SK-N-SH treated with all-trans-retinoic acid at 6 μM for 48 hours (cell line): ENCODE measurements at regions not wholly inside any gene's neighbourhood (a gene's known extent, or its start where the extent isn't known, plus 50 kb on each side); places are given as distances from the start of the nearest gene placed in this dataset.

Experiments
- ATAC-seq: fragments of 200-7000 bp; cut with Tn5 transposase; 3 replicates; pipeline ENCODE4 v1.9.1; 2020; ENCODE audit warnings: mild to moderate bottlenecking, moderate library complexity
- ARNTL ChIP-seq: fragments of 450-650 bp; formaldehyde crosslinking; IDR thresholded peaks from 2 replicates; pipeline ENCODE4 v1.5.0; 2020; ENCODE audit warnings: low read depth, mild to moderate bottlenecking, moderate library complexity, borderline replicate concordance
- BACH2 ChIP-seq: fragments of 250-450 bp; sonication (Bioruptor Pico); IDR thresholded peaks from 2 replicates; pipeline ENCODE4 v1.9.0; 2021; ENCODE audit warnings: mild to moderate bottlenecking, borderline replicate concordance
- ESRRG ChIP-seq: fragments of 250-450 bp; sonication (Bioruptor Pico); IDR thresholded peaks from 2 replicates; pipeline ENCODE4 v1.6.1; 2021; ENCODE audit warnings: mild to moderate bottlenecking
- GLIS3 ChIP-seq: fragments of 250-450 bp; sonication (Bioruptor Pico); IDR thresholded peaks from 2 replicates; pipeline ENCODE4 v1.5.0; 2020; ENCODE audit warnings: mild to moderate bottlenecking, moderate library complexity
- ISL1 ChIP-seq: fragments of 250-450 bp; sonication (Bioruptor Pico); IDR thresholded peaks from 2 replicates; pipeline ENCODE4 v2.1.2; 2022; ENCODE audit warnings: mild to moderate bottlenecking, moderate library complexity
- OSR1 ChIP-seq: fragments of 250-450 bp; sonication (Bioruptor Pico); IDR thresholded peaks from 2 replicates; pipeline ENCODE4 v1.8.0; 2022; ENCODE audit warnings: moderate library complexity, mild to moderate bottlenecking, inconsistent platforms
- PPARA ChIP-seq: fragments of 250-450 bp; sonication (Bioruptor Pico); IDR thresholded peaks from 2 replicates; pipeline ENCODE4 v1.5.0; 2020; ENCODE audit warnings: mild to moderate bottlenecking, borderline replicate concordance
- RARB ChIP-seq: fragments of 250-450 bp; sonication (Bioruptor Pico); IDR thresholded peaks from 2 replicates; pipeline ENCODE4 v1.8.0; 2021; ENCODE audit warnings: mild to moderate bottlenecking, moderate library complexity
- SNAI2 ChIP-seq: fragments of 250-450 bp; sonication (Bioruptor Pico); IDR thresholded peaks from 2 replicates; pipeline ENCODE4 v1.5.0; 2020; ENCODE audit warnings: mild to moderate bottlenecking, moderate library complexity
- TCF4 ChIP-seq: fragments of 250-450 bp; sonication (Bioruptor Pico); IDR thresholded peaks from 2 replicates; pipeline ENCODE4 v1.8.0; 2021; ENCODE audit warnings: mild to moderate bottlenecking, moderate library complexity, borderline replicate concordance
- TOX ChIP-seq: fragments of 250-450 bp; sonication (Bioruptor Pico); IDR thresholded peaks from 2 replicates; pipeline ENCODE4 v1.8.0; 2021; ENCODE audit warnings: mild to moderate bottlenecking, moderate library complexity, borderline replicate concordance
- ZC3H10 ChIP-seq: fragments of 250-450 bp; sonication (Bioruptor Pico); IDR thresholded peaks from 2 replicates; pipeline ENCODE4 v1.5.1; 2021; ENCODE audit warnings: mild to moderate bottlenecking, moderate library complexity
- ZFP3 ChIP-seq: fragments of 250-450 bp; sonication (Bioruptor Pico); IDR thresholded peaks from 2 replicates; pipeline ENCODE4 v1.5.0; 2020; ENCODE audit warnings: mild to moderate bottlenecking, moderate library complexity
- ZFP30 ChIP-seq: fragments of 450-650 bp; formaldehyde crosslinking; IDR thresholded peaks from 2 replicates; pipeline ENCODE4 v1.5.0; 2022; ENCODE audit warnings: mild to moderate bottlenecking, moderate library complexity
- ZNF565 ChIP-seq: fragments of 450-650 bp; formaldehyde crosslinking; conservative IDR thresholded peaks from 2 replicates; pipeline ENCODE4 v1.5.0; 2020; ENCODE audit warnings: low read depth, mild to moderate bottlenecking, moderate library complexity
- ZNF70 ChIP-seq: fragments of 450-650 bp; formaldehyde crosslinking; IDR thresholded peaks from 2 replicates; pipeline ENCODE4 v1.5.0; 2020; ENCODE audit warnings: mild to moderate bottlenecking, moderate library complexity
- ZNF8 ChIP-seq: fragments of 450-650 bp; formaldehyde crosslinking; IDR thresholded peaks from 2 replicates; pipeline ENCODE4 v1.5.0; 2020; ENCODE audit warnings: mild to moderate bottlenecking, moderate library complexity
- TF ChIP-seq, protein P1 (sequence below): fragments of 250-450 bp; sonication (Bioruptor Pico); IDR thresholded peaks from 2 replicates; pipeline ENCODE4 v1.5.0; 2020; ENCODE audit warnings: mild to moderate bottlenecking, moderate library complexity
- TF ChIP-seq, protein P2 (sequence below): fragments of 250-450 bp; sonication (Bioruptor Pico); IDR thresholded peaks from 2 replicates; pipeline ENCODE4 v1.5.1; 2021; ENCODE audit warnings: mild to moderate bottlenecking, moderate library complexity
- TF ChIP-seq, protein P3 (sequence below): fragments of 250-450 bp; sonication (Bioruptor Pico); IDR thresholded peaks from 2 replicates; pipeline ENCODE4 v1.8.0; 2021; ENCODE audit warnings: low read depth, mild to moderate bottlenecking, moderate library complexity, borderline replicate concordance
- TF ChIP-seq, protein P4 (sequence below): fragments of 250-450 bp; sonication (Bioruptor Pico); IDR thresholded peaks from 2 replicates; pipeline ENCODE4 v1.8.0; 2020; ENCODE audit warnings: mild to moderate bottlenecking, moderate library complexity, borderline replicate concordance

DNA sequence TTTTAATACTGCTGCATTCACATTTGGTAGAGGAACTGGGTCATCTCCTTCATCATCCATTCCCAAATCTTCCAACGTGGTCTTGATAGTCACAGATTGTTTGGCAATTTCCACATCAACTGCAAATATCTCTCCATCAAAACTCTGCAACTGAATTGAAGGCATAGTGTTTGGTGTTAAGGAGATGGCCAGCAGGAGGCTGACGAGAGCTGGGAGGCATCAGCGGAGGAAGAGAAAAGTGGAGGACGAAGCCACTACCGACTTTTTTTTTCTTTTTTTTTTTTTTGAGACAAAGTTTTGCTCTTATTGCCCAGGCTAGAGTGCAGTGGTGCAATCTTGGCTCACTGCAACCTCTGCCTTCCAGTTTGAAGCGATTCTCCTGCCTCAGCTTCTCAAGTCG is 205.0 kb upstream of the KCTD7 start (continued):
- TF ChIP-seq TCF4 (no peak), ARNTL (CRISPR knock-in tag) (no peak), PPARA (CRISPR knock-in tag) (no peak), BACH2 (CRISPR knock-in tag) (no peak), ZFP3 (CRISPR knock-in tag) (no peak), ZNF70 (CRISPR knock-in tag) (no peak)
- TF ChIP-seq, protein P1, sequence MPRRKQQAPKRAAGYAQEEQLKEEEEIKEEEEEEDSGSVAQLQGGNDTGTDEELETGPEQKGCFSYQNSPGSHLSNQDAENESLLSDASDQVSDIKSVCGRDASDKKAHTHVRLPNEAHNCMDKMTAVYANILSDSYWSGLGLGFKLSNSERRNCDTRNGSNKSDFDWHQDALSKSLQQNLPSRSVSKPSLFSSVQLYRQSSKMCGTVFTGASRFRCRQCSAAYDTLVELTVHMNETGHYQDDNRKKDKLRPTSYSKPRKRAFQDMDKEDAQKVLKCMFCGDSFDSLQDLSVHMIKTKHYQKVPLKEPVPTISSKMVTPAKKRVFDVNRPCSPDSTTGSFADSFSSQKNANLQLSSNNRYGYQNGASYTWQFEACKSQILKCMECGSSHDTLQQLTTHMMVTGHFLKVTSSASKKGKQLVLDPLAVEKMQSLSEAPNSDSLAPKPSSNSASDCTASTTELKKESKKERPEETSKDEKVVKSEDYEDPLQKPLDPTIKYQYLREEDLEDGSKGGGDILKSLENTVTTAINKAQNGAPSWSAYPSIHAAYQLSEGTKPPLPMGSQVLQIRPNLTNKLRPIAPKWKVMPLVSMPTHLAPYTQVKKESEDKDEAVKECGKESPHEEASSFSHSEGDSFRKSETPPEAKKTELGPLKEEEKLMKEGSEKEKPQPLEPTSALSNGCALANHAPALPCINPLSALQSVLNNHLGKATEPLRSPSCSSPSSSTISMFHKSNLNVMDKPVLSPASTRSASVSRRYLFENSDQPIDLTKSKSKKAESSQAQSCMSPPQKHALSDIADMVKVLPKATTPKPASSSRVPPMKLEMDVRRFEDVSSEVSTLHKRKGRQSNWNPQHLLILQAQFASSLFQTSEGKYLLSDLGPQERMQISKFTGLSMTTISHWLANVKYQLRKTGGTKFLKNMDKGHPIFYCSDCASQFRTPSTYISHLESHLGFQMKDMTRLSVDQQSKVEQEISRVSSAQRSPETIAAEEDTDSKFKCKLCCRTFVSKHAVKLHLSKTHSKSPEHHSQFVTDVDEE: no peak

DNA sequence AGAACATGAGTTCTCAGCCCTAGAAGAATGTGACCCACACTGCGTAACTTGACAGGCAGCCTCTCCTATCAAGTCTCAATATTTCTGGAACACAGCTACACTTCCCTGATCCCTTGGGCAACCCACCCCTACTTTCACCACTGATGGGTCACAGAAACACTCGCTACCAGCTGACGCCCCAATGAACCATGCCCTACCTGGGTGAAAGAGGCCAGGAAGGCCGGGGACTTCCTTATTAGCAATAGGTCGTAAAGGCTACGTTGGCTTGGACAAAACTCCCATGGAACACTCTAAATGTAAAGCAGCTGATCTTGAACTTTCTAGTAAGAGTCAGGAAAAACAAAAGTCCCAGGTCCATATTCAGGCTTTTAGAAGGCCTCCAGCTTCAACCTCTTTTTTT is 202.3 kb upstream of the KCTD7 start:
- no peak for ATAC-seq
- TF ChIP-seq ARNTL (CRISPR knock-in tag): no peak
- no peak for TF ChIP-seq GLIS3 (CRISPR knock-in tag)
- TF ChIP-seq ZNF8 (CRISPR knock-in tag): no peak
- TF ChIP-seq RARB: no peak
- TF ChIP-seq ZC3H10 (CRISPR knock-in tag): no peak
- TF ChIP-seq, protein P2, sequence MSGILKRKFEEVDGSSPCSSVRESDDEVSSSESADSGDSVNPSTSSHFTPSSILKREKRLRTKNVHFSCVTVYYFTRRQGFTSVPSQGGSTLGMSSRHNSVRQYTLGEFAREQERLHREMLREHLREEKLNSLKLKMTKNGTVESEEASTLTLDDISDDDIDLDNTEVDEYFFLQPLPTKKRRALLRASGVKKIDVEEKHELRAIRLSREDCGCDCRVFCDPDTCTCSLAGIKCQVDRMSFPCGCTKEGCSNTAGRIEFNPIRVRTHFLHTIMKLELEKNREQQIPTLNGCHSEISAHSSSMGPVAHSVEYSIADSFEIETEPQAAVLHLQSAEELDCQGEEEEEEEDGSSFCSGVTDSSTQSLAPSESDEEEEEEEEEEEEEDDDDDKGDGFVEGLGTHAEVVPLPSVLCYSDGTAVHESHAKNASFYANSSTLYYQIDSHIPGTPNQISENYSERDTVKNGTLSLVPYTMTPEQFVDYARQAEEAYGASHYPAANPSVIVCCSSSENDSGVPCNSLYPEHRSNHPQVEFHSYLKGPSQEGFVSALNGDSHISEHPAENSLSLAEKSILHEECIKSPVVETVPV (CRISPR knock-in tag): no peak
- TF ChIP-seq, protein P3, sequence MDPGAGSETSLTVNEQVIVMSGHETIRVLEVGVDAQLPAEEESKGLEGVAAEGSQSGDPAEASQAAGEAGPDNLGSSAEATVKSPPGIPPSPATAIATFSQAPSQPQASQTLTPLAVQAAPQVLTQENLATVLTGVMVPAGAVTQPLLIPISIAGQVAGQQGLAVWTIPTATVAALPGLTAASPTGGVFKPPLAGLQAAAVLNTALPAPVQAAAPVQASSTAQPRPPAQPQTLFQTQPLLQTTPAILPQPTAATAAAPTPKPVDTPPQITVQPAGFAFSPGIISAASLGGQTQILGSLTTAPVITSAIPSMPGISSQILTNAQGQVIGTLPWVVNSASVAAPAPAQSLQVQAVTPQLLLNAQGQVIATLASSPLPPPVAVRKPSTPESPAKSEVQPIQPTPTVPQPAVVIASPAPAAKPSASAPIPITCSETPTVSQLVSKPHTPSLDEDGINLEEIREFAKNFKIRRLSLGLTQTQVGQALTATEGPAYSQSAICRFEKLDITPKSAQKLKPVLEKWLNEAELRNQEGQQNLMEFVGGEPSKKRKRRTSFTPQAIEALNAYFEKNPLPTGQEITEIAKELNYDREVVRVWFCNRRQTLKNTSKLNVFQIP: no peak

DNA sequence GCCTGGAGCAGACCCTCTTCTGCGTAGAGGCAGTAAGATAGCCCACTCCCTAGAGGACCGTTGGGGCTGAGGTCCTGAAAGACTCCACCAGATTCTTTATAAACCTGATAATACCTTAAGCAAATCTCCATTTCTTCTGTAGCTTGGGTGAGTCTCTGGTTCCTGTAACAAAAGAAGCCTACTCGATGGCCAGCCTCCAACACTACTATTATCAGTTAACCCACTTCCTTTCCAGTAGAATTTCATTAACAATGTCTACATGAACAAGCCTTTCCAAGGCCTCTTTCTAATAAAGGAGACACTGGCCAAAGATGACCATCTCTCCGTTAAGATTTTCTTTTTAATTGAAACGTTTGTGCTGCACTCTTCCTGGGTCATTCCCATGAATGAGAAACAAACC is 201.7 kb upstream of the KCTD7 start:
- TF ChIP-seq ZNF565 (CRISPR knock-in tag) (no peak), TOX (no peak), ISL1 (CRISPR knock-in tag) (no peak), SNAI2 (CRISPR knock-in tag) (no peak), ZNF70 (CRISPR knock-in tag) (no peak), ZC3H10 (CRISPR knock-in tag) (no peak), RARB (no peak), OSR1 (CRISPR knock-in tag) (no peak), TCF4 (no peak), GLIS3 (CRISPR knock-in tag) (no peak), ESRRG (no peak), ARNTL (CRISPR knock-in tag) (no peak), ZFP3 (CRISPR knock-in tag) (no peak), BACH2 (CRISPR knock-in tag) (no peak), ZFP30 (no peak), ZNF8 (CRISPR knock-in tag) (no peak)
- TF ChIP-seq, protein P2 (CRISPR knock-in tag): no peak
- TF ChIP-seq, protein P1: no peak
- TF ChIP-seq, protein P4, sequence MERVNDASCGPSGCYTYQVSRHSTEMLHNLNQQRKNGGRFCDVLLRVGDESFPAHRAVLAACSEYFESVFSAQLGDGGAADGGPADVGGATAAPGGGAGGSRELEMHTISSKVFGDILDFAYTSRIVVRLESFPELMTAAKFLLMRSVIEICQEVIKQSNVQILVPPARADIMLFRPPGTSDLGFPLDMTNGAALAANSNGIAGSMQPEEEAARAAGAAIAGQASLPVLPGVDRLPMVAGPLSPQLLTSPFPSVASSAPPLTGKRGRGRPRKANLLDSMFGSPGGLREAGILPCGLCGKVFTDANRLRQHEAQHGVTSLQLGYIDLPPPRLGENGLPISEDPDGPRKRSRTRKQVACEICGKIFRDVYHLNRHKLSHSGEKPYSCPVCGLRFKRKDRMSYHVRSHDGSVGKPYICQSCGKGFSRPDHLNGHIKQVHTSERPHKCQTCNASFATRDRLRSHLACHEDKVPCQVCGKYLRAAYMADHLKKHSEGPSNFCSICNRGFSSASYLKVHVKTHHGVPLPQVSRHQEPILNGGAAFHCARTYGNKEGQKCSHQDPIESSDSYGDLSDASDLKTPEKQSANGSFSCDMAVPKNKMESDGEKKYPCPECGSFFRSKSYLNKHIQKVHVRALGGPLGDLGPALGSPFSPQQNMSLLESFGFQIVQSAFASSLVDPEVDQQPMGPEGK (CRISPR knock-in tag): no peak
- no peak for ATAC-seq
